Choroid plexus epithelial cell (primary cell): ENCODE measurements at regions not wholly inside any gene's neighbourhood (a gene's known extent, or its start where the extent isn't known, plus 50 kb on each side); places are given as distances from the start of the nearest gene placed in this dataset.

ENCODE experiments used
- DNase-seq: peaks from one replicate; pipeline ENCODE4 v3.0.0-alpha.2; 2010; ENCODE audit warnings: low read depth
- H3K4me3 ChIP-seq: 2 replicates; pipeline ENCODE4 v1.5.1; 2011; ENCODE audit warnings: low read depth, mild to moderate bottlenecking, control low read depth, low read length, moderate library complexity
- TF ChIP-seq, protein P1 (sequence below): conservative IDR thresholded peaks from 2 replicates; pipeline ENCODE4 v1.5.1; 2011; ENCODE audit warnings: low read depth, mild to moderate bottlenecking, control low read depth, inconsistent platforms, low read length, moderate library complexity

DNA sequence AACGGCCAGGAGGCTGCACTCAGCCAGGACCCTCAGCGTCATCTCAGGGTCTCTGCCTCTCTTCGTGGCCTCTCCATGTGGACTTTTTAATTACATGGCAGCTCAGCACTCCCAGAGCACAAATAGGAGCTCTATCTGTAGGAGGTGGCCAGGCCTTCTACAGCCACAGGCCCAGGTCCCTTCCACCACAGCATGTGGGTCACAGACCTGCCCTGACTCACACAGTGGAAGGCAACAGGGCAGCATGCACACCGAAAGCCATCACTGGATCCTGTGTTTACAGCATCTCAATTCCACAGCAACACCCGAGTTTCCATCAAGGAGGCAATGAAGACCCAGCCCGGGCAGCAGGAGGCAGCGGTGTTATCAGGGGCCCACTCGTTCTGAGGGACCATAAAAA is 65.8 kb upstream of the CD93 start:
- DNase-seq: no peak
- TF ChIP-seq, protein P1, sequence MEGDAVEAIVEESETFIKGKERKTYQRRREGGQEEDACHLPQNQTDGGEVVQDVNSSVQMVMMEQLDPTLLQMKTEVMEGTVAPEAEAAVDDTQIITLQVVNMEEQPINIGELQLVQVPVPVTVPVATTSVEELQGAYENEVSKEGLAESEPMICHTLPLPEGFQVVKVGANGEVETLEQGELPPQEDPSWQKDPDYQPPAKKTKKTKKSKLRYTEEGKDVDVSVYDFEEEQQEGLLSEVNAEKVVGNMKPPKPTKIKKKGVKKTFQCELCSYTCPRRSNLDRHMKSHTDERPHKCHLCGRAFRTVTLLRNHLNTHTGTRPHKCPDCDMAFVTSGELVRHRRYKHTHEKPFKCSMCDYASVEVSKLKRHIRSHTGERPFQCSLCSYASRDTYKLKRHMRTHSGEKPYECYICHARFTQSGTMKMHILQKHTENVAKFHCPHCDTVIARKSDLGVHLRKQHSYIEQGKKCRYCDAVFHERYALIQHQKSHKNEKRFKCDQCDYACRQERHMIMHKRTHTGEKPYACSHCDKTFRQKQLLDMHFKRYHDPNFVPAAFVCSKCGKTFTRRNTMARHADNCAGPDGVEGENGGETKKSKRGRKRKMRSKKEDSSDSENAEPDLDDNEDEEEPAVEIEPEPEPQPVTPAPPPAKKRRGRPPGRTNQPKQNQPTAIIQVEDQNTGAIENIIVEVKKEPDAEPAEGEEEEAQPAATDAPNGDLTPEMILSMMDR: no peak
- no peak overlapping the region for H3K4me3 ChIP-seq

DNA sequence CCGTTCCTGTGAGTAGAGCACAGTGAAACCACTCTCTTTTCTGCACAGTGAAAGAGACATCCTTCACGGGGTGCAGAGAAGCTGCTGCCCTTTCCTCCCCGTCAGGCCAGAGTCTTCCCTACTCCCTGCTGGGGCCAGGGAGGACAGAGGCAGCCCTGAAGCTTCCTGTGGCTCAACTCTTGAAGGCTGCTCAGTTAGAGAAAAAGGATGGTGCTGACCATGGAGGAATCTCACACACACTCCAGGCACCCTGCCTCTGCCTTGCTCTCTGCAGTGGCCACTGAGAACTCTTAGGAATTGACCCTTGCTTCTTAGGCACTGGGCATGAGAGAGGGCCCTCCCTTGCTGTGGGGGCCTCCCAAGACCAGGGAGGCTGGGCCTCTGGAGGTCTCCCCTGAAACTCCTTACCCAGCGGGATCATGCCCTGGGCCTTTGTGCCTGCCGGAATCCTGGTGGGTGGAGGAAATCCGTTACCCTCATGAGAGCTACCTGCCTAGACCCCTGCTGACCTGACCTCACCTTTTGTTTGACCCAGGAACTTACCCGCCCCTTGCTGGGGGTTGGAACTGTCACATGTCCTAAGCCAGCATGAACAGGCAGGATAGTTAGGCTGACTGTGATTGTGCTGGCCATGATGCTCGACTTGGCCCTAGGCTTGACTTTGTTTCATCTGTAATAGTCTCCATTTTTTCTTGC is 65.0 kb upstream of the CD93 start:
- TF ChIP-seq, protein P1: no peak
- H3K4me3 ChIP-seq: no peak overlapping the region
- DNase-seq: peak; percentile 34

DNA sequence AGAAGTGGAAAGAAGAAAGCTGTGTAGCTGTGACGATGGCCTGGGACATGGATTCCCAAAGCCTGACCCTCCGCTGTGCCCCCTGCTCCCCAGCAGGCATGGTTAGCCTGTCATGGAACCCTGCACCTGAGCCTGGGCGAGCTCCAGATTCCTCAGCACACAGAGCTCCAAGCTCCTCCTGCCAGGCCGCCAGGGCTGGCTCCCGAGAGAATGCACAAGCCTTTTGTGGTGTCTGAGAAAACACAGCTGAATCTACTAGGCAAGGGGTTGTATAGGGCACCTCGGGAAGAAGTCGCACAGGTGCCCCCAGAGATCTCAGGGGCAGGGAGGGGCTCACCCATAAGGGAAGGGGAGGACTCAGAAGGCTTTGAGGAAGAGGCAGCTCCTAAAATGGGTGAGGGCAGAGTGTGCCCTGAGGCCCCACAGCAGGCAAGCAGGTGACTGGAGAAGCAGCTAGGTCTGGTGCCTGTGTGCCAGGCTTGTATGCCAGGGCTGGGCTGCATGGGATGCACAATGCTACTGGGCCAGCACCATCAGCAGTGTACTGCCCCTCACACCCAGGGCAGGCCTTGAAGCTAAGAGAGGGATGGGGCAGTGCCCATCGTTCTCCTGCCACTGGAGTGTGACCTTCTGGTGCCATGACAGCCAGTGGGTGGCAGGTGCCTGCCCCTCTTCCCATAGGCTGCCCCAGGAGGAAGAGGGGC is 64.3 kb upstream of the CD93 start:
- H3K4me3 ChIP-seq: no peak overlapping the region
- TF ChIP-seq, protein P1: no peak
- no peak for DNase-seq

DNA sequence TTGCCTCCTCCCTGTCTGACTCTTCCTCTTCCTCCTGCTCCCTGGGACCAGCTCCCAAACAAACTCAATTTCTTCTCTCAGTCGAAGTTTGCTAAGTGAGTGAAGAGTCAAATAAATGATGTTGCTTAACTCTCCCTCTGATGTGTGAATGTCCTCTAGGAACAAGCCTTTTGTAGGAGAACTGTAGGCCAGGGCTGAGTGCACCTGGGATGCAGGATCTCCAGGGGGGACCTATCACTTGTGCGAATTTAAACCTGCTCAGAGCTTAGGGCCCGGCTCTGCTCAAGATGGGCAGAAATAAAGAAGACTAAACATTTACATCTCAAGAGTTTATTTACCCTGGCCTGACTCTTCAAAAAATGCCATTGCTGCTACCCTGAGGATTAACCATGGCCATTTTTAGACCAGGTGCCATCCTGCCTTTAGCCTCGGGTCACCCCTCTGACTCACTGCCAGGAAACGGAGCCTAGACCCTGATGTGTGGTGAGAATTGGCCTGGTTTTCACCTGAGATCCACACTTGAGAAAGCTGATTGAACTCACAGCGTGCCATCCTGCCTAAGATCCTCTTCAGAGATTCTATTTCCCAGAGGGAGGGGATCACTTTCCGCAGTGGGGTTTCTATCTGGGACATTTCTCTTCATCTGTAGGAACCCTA is 63.6 kb upstream of the CD93 start:
- DNase-seq: no peak
- no peak overlapping the region for H3K4me3 ChIP-seq
- TF ChIP-seq, protein P1: no peak

DNA sequence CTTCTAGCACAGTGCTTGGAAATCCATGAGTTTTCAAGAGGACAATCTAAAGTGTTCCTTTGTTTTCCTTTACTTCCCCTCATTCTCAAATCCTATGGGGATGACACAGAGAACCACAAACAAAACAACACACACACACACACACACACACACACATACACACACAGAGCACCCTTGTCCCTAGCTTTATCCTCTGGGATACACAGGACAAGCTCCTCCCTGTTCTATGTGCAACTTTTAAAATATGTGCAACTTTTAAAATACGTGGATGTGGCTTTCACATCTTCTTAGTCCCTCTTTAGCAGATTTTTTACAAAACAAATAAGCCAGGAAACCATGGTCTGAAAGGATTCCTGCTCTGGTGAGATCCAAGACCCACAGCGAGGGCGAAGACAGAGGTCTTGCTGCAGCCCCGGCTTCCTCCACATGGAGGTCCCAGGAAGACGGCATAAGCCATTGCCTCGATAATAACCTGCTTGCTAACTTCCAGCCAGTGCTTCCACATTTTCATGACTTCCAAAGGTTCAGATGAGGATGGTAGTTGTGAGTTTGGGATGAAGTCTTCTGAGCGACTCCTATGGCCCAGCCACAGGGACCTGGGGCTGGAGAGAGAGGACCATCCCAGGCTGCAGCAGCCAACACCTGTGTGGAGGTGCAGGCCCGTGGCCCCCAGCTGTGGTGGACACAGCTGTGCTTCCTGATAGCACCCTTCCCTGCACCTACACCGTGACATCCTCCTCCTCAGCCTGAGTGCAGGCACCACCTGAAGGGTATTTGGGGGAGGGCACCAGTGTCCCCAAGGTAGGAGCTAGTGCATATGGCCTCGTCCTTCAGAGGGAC is 62.8 kb upstream of the CD93 start:
- TF ChIP-seq, protein P1: no peak
- DNase-seq: no peak
- no peak overlapping the region for H3K4me3 ChIP-seq

DNA sequence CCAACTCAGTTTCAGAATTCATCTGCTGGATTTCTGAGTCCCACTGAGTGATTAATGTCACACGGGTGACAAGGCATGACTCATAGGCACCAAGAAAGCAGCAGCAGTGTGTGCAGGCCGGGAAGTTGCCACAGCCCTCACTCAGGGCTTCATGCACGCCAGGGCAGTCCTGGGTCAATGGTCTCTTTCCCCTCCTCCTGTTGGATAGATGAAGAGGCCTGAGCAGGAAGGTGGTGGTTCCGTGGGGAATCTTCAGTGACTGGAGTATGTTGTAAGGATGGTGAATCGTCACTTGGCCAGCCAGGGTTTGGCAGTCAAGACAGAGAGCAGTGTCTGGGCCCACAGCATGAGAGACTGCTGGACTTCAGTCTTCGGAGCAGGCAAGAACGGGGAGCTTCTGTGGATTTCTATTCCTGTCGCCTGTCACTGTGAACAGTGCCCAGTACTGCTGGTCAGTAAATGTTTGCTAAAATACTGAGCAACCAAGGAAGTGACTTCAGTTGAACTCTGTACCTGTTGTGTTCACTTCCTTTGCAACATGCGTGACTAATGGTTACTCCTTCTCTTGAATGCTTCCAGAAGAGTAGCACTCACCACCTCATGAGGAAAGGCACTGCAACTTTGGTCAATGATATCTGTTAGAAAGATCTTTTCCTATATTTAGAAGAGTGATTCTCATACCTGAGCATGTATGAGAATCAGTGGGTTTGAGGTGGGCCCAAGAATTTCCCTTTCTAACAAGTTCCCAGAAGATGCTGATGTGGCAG is 62.0 kb upstream of the CD93 start:
- DNase-seq: peak; percentile 54
- TF ChIP-seq, protein P1: no peak
- no peak overlapping the region for H3K4me3 ChIP-seq
